Lower leg skin (tissue), 3 donors: ENCODE measurements at regions not wholly inside any gene's neighbourhood (a gene's known extent, or its start where the extent isn't known, plus 50 kb on each side); places are given as distances from the start of the nearest gene placed in this dataset.

ENCODE experiments used
- CTCF ChIP-seq, 3 donors: fragments of 450-650 bp; IDR thresholded peaks; one replicate each; pipeline ENCODE4 v1.5.1; 2016; ENCODE audit warnings: antibody characterized with exemption in 3 of 3, mild to moderate bottlenecking in 3 of 3, moderate library complexity in 2 of 3
- POLR2A ChIP-seq, 2 donors: fragments of 450-650 bp; IDR thresholded peaks; one replicate each; pipeline ENCODE4 v1.6.1; 2016 to 2017; ENCODE audit warnings: antibody characterized with exemption in 2 of 2, mild to moderate bottlenecking in 1 of 2, moderate library complexity in 1 of 2

- no peak for TF ChIP-seq CTCF (IDR thresholded peaks at IDR 0.05)
- no peak for TF ChIP-seq POLR2A (IDR thresholded peaks at IDR 0.05)
Measured at GRCh38 chr10:63738410-63738809, 217.2 kb downstream of the REEP3 start.
